HepG2 (cell line): ENCODE measurements at regions not wholly inside any gene's neighbourhood (a gene's known extent, or its start where the extent isn't known, plus 50 kb on each side); places are given as distances from the start of the nearest gene placed in this dataset.

Experiments used
- ATF2 ChIP-seq: sonication (generic); formaldehyde crosslinking; IDR thresholded peaks from 2 replicates; pipeline ENCODE4 v1.4.0; 2020; ENCODE audit warnings: missing genetic modification reagents
- RFX5 ChIP-seq: IDR thresholded peaks from 2 replicates; pipeline ENCODE4 v1.6.1; 2011; ENCODE audit warnings: low read depth, low read length, improper control_type of control experiment
- TGIF2 ChIP-seq: IDR thresholded peaks from 2 replicates; pipeline ENCODE4 v1.6.1; 2016; ENCODE audit warnings: control low read depth, missing compliant biosample characterization

DNA sequence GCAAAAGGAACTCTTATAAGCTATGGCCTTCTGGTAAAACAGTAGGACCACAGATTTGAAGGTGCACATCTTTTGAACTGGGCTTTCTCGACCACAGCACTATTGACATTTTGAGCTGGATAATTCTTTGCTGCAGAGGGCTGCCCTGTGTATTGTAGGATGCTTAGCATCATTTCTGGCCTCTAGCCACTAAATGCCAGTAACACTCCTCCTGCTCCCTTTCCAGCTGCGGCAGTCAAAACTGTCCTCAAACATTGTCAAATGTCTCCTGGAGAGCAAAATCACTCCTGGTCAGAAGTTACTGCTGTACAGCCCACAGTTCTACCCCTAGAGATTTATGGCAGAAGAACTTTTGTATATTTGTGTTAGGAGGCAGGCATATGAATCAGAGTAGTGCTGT is 836.7 kb downstream of the PLA2G4A start:
- TF ChIP-seq RFX5, result no peak
- no peak for TF ChIP-seq ATF2 (CRISPR knock-in tag)
- no peak for TF ChIP-seq TGIF2 (CRISPR knock-in tag)
